SU-DHL-6 (cell line): ENCODE measurements at regions not wholly inside any gene's neighbourhood (a gene's known extent, or its start where the extent isn't known, plus 50 kb on each side); places are given as distances from the start of the nearest gene placed in this dataset.

Source experiments
- CTCF ChIP-seq: fragments of 200-600 bp; sonication (generic); IDR thresholded peaks from one replicate; pipeline ENCODE4 v1.5.1; 2017; ENCODE audit warnings: antibody characterized with exemption, mild to moderate bottlenecking, low read length, moderate library complexity; ENCODE audit not compliant: insufficient read depth, poor library complexity, severe bottlenecking
- EZH2phosphoT487 ChIP-seq: fragments of 200-600 bp; sonication (generic), shearing (Covaris generic); conservative IDR thresholded peaks from 2 replicates; pipeline ENCODE4 v1.6.1; 2018; ENCODE audit warnings: mild to moderate bottlenecking, antibody characterized with exemption, low read length, moderate library complexity, mixed read lengths

DNA sequence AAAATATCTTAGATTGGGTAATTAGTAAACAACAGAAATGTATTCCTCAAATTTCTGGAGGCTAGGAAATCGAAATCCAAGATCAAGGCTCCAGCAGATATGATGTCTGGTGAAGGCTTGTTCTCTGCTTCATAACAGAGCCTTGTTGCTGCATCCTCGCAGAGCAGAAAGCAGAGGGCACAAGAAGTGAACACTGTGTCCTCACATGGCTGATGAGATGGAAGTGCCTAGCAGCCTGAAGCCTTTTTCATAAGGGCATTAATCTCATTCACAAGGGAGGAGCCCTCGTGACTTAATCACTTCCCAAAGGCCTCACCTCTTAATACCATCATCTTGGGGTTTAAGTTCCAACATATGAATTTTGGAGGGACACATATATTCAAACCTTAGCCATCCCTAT is 77.2 kb upstream of the FOXD3 start:
- TF ChIP-seq CTCF, result no peak
- no peak for TF ChIP-seq EZH2phosphoT487
